BLaER1 (cell line): ENCODE measurements at regions not wholly inside any gene's neighbourhood (a gene's known extent, or its start where the extent isn't known, plus 50 kb on each side); places are given as distances from the start of the nearest gene placed in this dataset.

Experiments
- H3K27ac ChIP-seq: shearing (Covaris generic); formaldehyde crosslinking; 2 replicates; pipeline ENCODE4 v1.8.1; 2022
- H3K27me3 ChIP-seq: shearing (Covaris generic); formaldehyde crosslinking; 2 replicates; pipeline ENCODE4 v1.8.1; 2022
- H3K36me3 ChIP-seq: shearing (Covaris generic); formaldehyde crosslinking; 2 replicates; pipeline ENCODE4 v1.8.1; 2022
- H3K4me1 ChIP-seq: shearing (Covaris generic); formaldehyde crosslinking; 2 replicates; pipeline ENCODE4 v1.8.1; 2022
- H3K4me2 ChIP-seq: shearing (Covaris generic); formaldehyde crosslinking; 2 replicates; pipeline ENCODE4 v1.8.1; 2022
- H3K4me3 ChIP-seq: shearing (Covaris generic); formaldehyde crosslinking; 2 replicates; pipeline ENCODE4 v1.8.1; 2022
- H3K9ac ChIP-seq: shearing (Covaris generic); formaldehyde crosslinking; 2 replicates; pipeline ENCODE4 v1.8.1; 2022
- H3K9me3 ChIP-seq: shearing (Covaris generic); formaldehyde crosslinking; 2 replicates; pipeline ENCODE4 v1.8.1; 2022
- H4K20me1 ChIP-seq: shearing (Covaris generic); formaldehyde crosslinking; 2 replicates; pipeline ENCODE4 v1.8.1; 2022
- Cebpa-rat ChIP-seq: shearing (Covaris generic); IDR thresholded peaks from 2 replicates; pipeline ENCODE4 v1.8.1; 2022

DNA sequence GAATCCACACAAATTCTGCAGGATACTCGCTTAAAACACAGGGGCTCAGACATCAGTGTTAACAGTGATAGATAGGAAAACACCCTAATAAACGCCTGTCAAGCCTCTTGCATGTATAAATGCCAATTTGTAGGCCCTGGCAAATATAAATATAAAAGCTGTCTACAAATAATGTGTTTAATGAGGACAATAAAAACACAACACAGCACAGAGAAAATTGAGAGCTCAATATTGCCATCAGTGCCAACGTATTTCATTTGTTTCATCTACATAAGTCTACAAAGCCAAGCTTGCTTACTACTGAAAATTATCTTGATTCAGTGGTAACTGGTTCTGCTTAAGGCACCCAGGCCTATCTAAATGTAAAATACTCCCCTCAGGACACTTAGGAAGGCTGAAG lies 1387.0 kb upstream of the TENM4 start:
- Histone ChIP-seq H3K27me3 (no peaks in the 10 kb centered on the region), H3K4me2 (no peak overlapping the region), H3K4me1 (no peaks in the 10 kb centered on the region), H3K9me3 (no peaks in the 10 kb centered on the region), H3K9ac (no peak overlapping the region), H4K20me1 (no peaks in the 10 kb centered on the region), H3K4me3 (no peak overlapping the region), H3K27ac (no peak overlapping the region), H3K36me3 (no peaks in the 10 kb centered on the region)
- no peak for TF ChIP-seq Cebpa-rat

DNA sequence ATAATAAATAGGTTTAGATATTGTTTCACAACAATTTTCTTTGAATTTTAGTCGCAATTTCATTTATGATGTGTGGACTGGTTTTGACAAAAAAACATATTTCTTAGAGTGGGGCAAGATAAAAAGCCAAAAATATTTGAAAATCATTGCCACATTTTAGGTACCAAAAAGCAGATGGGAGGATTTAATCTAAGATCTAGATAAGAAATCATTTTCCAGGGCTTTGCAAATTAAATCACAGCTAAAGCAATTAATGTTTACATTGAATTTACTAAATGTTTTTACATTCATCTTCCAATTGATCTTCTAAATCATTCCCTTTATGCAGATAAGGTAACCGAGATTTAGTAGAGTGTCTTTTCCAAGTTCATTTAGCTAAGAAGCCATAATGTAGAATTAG lies 1386.0 kb upstream of the TENM4 start:
- no peak overlapping the region for H3K4me3 ChIP-seq
- H3K9ac ChIP-seq = no peak overlapping the region
- no peak for TF ChIP-seq Cebpa-rat
- no peaks in the 10 kb centered on the region for H3K27me3 ChIP-seq
- no peaks in the 10 kb centered on the region for H4K20me1 ChIP-seq
- no peak overlapping the region for H3K4me2 ChIP-seq
- H3K36me3 ChIP-seq = no peaks in the 10 kb centered on the region
- no peak overlapping the region for H3K27ac ChIP-seq
- H3K9me3 ChIP-seq = no peaks in the 10 kb centered on the region
- no peaks in the 10 kb centered on the region for H3K4me1 ChIP-seq

DNA sequence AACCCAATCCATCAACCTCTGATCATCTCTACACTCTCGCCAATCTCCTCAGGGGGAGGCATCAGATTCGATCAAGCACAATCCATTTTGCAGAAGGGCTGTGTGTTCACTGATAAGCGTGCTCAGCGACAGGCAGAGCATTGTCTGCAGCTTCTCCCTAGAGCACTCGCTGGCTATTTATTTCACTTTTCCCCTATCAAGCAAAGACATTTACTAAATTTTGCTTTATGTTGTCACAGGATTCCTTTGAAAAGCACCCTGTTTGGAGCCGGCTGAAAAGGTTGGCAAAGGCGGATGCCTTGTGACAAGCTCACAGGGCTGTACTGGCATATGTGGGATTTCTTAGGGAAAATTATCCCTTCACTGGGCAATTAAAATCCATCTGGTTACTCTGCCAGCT lies 1381.5 kb upstream of the TENM4 start:
- Histone ChIP-seq H3K9ac (no peak overlapping the region), H3K36me3 (no peaks in the 10 kb centered on the region)

DNA sequence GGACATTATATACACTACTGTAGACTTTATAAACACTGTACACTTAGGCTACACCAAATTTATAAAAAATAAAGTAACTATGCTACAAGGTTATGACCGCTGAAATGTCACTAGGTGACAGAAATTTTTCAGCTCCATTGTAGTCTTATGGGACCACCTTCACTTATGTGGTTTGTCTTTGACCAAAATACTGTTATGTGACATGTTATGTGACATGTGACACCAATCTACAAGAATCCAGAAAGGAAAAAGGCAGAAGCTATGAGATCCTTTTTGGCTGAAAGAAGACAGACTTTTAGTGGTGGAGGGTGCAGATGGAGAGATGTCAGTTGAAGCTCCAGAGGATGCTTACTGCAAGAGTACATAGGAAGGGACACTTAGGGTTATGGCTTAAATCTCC lies 1378.4 kb upstream of the TENM4 start:
- Histone ChIP-seq H3K9ac (no peak overlapping the region), H3K4me1 (peaks cover 7% of the 10 kb centered on the region; the same call in 1 of the 2 replicates), H3K27me3 (no peaks in the 10 kb centered on the region), H3K4me2 (no peak overlapping the region), H3K27ac (no peak overlapping the region), H3K36me3 (no peaks in the 10 kb centered on the region), H3K4me3 (no peak overlapping the region), H4K20me1 (no peaks in the 10 kb centered on the region), H3K9me3 (no peaks in the 10 kb centered on the region)
- TF ChIP-seq Cebpa-rat = no peak

More for the DNA sequence above, 1381.5 kb upstream of the TENM4 start:
- no peaks in the 10 kb centered on the region for H3K9me3 ChIP-seq
- no peak for TF ChIP-seq Cebpa-rat
- no peaks in the 10 kb centered on the region for H3K4me1 ChIP-seq
- no peak overlapping the region for H3K27ac ChIP-seq
- no peaks in the 10 kb centered on the region for H3K27me3 ChIP-seq
- no peak overlapping the region for H3K4me3 ChIP-seq
- no peaks in the 10 kb centered on the region for H4K20me1 ChIP-seq
- H3K4me2 ChIP-seq = no peak overlapping the region

DNA sequence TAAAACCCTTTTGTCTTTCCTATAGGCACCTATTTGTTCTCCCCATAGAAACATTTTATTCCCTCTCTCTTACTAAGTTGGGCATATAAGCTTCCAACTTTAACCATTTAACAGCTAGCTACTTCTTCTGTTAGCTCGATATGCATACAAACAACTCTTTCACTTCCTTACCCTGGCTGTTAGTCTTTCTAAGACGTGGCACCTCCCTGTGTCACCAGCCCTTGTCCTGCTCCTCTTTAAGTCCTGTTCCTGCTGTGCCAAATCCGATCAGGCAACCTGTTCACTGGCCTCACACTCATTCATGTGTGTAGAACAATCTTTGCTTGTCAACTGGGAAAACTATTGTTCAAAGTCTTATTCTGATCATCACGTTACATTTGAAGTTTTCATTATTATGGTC lies 1376.1 kb upstream of the TENM4 start:
- Histone ChIP-seq H3K9ac (no peak overlapping the region), H4K20me1 (no peaks in the 10 kb centered on the region), H3K36me3 (no peaks in the 10 kb centered on the region), H3K27ac (no peak overlapping the region), H3K27me3 (no peaks in the 10 kb centered on the region), H3K4me3 (no peak overlapping the region), H3K9me3 (no peaks in the 10 kb centered on the region), H3K4me1 (peaks cover 7% of the 10 kb centered on the region; the same call in 1 of the 2 replicates), H3K4me2 (no peak overlapping the region)
- no peak for TF ChIP-seq Cebpa-rat

DNA sequence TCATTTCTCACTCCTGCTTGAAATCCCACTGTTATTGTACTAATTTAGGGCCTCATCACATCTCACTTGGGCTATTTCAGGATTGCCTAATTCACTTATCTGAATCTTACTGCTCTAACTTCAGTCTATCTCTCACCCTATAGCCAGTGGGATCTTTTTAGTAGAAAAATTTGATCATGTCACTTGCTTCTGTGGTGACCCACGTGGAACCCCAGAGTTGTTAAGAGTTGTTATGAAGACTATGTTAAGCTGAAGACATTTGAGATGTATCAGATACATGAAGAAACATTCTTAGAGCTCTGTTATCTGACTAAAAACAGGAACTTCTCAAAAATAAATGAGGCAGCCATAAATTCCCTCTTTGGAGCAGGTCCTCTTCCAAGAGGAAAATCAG lies 1375.6 kb upstream of the TENM4 start:
- no peaks in the 10 kb centered on the region for H3K9me3 ChIP-seq
- H3K27ac ChIP-seq = no peak overlapping the region
- H3K9ac ChIP-seq = no peak overlapping the region
- H3K4me2 ChIP-seq = no peak overlapping the region
- TF ChIP-seq Cebpa-rat = no peak
- H3K4me1 ChIP-seq = peaks cover 7% of the 10 kb centered on the region; the same call in 1 of the 2 replicates
- no peaks in the 10 kb centered on the region for H3K27me3 ChIP-seq
- H3K36me3 ChIP-seq = no peaks in the 10 kb centered on the region
- H3K4me3 ChIP-seq = no peak overlapping the region
- no peaks in the 10 kb centered on the region for H4K20me1 ChIP-seq

DNA sequence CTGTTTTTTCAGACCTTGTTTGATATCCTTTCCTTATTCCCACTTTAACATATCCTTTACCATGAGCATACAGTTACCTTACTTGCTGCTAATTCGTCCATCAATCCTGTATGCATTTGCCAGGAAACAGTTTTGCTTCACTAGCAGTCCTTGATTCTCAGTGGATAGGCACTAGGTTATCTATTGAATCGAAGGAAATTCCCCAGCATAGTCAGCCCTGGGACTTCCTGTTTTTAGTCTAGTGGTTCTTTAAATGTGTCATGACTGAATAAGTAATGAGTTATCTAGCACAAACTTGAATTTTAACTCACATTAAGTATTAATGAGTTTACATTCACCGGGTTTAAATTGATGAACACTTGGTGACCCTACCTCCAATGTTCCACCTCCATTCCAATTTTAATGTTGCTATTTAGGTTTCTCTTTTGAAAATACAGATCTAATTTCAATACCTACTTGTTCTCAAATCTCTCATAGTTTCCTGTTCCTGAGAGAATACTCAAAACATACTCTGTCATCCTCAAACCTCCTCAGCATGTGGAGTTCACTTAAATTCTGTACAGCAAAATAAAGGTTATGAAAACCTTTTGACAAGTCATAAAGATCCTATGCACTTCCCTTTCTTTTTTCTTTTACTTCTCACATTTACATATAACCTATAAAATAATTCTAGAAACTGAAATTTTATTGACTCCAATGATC lies 1375.1 kb upstream of the TENM4 start:
- peaks cover 7% of the 10 kb centered on the region; the same call in 1 of the 2 replicates for H3K4me1 ChIP-seq
- no peaks in the 10 kb centered on the region for H3K36me3 ChIP-seq

DNA sequence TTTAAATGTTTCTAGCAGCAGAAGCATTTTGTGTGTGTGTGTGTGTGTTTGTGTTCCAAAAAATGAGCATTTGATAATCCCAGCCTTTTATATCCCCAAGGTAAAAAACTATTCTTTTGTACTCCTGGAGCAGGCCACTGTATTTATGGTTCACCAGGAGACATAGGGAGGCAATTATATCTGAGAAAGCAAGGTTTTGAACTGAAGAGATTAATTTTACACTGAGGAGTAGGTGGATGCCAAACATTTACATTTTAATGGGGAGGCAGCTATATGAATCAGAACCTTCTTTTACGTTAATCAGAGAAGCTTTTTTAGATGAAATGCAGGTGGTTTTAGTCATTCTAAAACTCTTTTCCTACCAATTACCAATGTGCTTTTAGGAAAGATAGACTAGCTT lies 1374.0 kb upstream of the TENM4 start:
- H3K9ac ChIP-seq = no peak overlapping the region
- peaks cover 7% of the 10 kb centered on the region; the same call in 1 of the 2 replicates for H3K4me1 ChIP-seq
- no peaks in the 10 kb centered on the region for H3K27me3 ChIP-seq
- no peak overlapping the region for H3K4me2 ChIP-seq
- no peak for TF ChIP-seq Cebpa-rat
- no peaks in the 10 kb centered on the region for H3K36me3 ChIP-seq
- no peaks in the 10 kb centered on the region for H4K20me1 ChIP-seq
- H3K27ac ChIP-seq = no peak overlapping the region
- H3K4me3 ChIP-seq = no peak overlapping the region
- H3K9me3 ChIP-seq = no peaks in the 10 kb centered on the region

More for the DNA sequence above, 1375.1 kb upstream of the TENM4 start:
- no peaks in the 10 kb centered on the region for H3K9me3 ChIP-seq
- H3K27ac ChIP-seq = no peak overlapping the region
- no peaks in the 10 kb centered on the region for H4K20me1 ChIP-seq
- H3K27me3 ChIP-seq = no peaks in the 10 kb centered on the region
- no peak overlapping the region for H3K9ac ChIP-seq
- no peak for TF ChIP-seq Cebpa-rat
- peak overlapping the region; percentile 32 for H3K4me2 ChIP-seq
- no peak overlapping the region for H3K4me3 ChIP-seq

DNA sequence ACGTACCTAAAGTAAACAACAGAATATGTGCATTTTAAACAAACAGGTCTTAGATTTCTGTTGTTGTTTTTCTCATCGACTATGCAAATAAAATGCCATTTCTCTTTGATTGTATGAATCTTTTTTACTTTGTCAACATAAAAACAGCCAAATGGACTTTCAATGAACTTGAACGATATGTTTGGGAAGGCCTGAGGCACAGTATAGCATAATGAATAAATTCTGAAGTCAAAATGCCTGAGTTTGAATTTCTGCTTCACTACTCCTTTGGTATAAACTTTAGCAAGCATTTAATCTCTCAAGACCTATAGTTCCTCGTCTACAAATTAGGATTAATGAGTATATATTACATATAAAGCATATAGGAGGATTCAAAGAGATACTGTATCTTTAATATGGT lies 1369.9 kb upstream of the TENM4 start:
- Histone ChIP-seq H3K4me1 (peaks cover 2% of the 10 kb centered on the region; the same call in 1 of the 2 replicates), H3K36me3 (no peaks in the 10 kb centered on the region), H3K27me3 (no peaks in the 10 kb centered on the region), H4K20me1 (no peaks in the 10 kb centered on the region), H3K4me2 (no peak overlapping the region), H3K4me3 (no peak overlapping the region), H3K27ac (no peak overlapping the region), H3K9me3 (no peaks in the 10 kb centered on the region), H3K9ac (no peak overlapping the region)
- TF ChIP-seq Cebpa-rat = no peak

DNA sequence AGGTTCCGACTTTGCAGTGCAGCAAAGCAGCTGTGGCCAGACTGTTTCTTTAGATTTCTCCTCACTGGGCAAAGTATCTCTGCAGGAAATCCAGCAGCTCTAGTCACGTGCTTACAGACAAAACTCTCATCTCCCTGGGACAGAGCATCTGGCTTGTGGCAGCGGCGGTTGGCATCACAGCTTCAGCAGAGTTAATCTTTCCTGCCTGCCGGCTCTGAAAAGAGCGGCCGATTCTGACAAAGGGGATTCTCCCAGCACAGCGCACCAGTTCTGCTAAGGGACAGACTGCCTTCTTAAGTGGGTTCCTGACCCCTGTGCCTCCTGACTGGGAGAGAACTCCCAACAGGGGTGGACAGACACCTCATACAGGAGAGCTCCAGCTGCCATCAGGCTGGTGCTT lies 1357.3 kb upstream of the TENM4 start:
- Histone ChIP-seq H3K4me2 (no peak overlapping the region), H3K9me3 (no peaks in the 10 kb centered on the region; the same call in 1 of the 2 replicates), H3K27ac (no peak overlapping the region), H4K20me1 (no peaks in the 10 kb centered on the region), H3K4me1 (no peaks in the 10 kb centered on the region), H3K9ac (no peak overlapping the region), H3K36me3 (no peaks in the 10 kb centered on the region), H3K27me3 (no peaks in the 10 kb centered on the region), H3K4me3 (no peak overlapping the region)
- TF ChIP-seq Cebpa-rat = no peak

DNA sequence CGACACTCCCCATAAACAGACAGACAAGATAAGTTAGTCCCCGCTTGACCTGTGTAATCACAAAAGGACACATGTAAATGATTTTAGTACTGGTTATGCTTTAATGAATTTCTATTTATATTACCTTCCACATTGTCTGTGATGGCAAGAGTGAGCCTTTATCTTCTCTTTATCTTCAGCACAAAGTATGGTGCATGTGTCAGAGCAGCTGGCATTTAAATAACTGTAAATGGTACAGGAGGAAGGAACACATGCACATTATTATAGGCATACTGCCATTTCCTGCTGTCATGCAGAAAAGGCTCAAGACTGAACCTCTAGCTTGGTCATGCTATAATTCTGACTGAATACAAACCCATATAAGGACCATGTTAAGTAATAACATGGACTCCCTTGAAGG lies 1342.7 kb upstream of the TENM4 start:
- Histone ChIP-seq H3K27me3 (no peaks in the 10 kb centered on the region), H3K4me2 (no peak overlapping the region), H3K9ac (no peak overlapping the region), H3K4me1 (no peaks in the 10 kb centered on the region), H3K9me3 (no peaks in the 10 kb centered on the region), H3K4me3 (no peak overlapping the region), H3K36me3 (no peaks in the 10 kb centered on the region), H4K20me1 (no peaks in the 10 kb centered on the region), H3K27ac (no peak overlapping the region)
- no peak for TF ChIP-seq Cebpa-rat
